ENCODE measurements at regions not wholly inside any gene's neighbourhood (a gene's known extent, or its start where the extent isn't known, plus 50 kb on each side); places are given as distances from the start of the nearest gene placed in this dataset.

- TF ChIP-seq TEAD4 (IDR thresholded peaks at IDR 0.05; ENCODE audit: borderline replicate concordance, insufficient read depth) (no peak), SMC3 (IDR thresholded peaks at IDR 0.05; ENCODE audit: low read depth, low read length) (peak; percentile 26)
Observed at GRCh38 chr13:97574926-97575325, 141.0 kb downstream of the RAP2A start (continued).

GRCh38 chr13:97577026-97577425, 143.1 kb downstream of the RAP2A start:
- no peaks in the 10 kb centered on the region for H4K20me1 ChIP-seq (ENCODE audit: insufficient read depth)
- no peaks in the 10 kb centered on the region for H3K36me3 ChIP-seq (replicated peaks in 1 of 2; ENCODE audit: control insufficient read depth in 1 of 2, insufficient read depth in 2 of 2, low read length in 1 of 2)
- H3K79me2 ChIP-seq (ENCODE audit: insufficient read depth), result no peaks in the 10 kb centered on the region
- H3F3A ChIP-seq (replicated peaks; ENCODE audit: insufficient read depth), result no peaks in the 10 kb centered on the region
- ChIA-PET CTCF (no interaction called here), POLR2A (no interaction called here)
- no peaks in the 10 kb centered on the region for H3K9me3 ChIP-seq
- H3K27ac ChIP-seq (ENCODE audit: low read depth in 2 of 2, low read length in 1 of 2), result no peak overlapping the region
- no peaks in the 10 kb centered on the region; the same call in 1 of the 2 replicates for H3K27me3 ChIP-seq (ENCODE audit: insufficient read depth)
- no peak overlapping the region for H3K9ac ChIP-seq
- no peak overlapping the region for H3K4me2 ChIP-seq
- DNase-seq, result no peak
- no peak overlapping the region for H3K4me3 ChIP-seq (ENCODE audit: low read depth in 2 of 2, low read length in 1 of 2)
- WGBS (ENCODE audit: low lambda C conversion rate), result 23% methylated on average over 2 of the region's 2 CpGs
- H3K9me2 ChIP-seq, result no peaks in the 10 kb centered on the region
- peaks cover 2 to 6% of the 10 kb centered on the region in 2 experiments; a peak in 2 of 4 replicates for H3K4me1 ChIP-seq (ENCODE audit: control insufficient read depth in 1 of 2, insufficient read depth in 2 of 2, low read depth in 1 of 2, low read length in 1 of 2)
- no peak overlapping the region for H2AFZ ChIP-seq (ENCODE audit: low read depth)
- TF ChIP-seq CTCF (IDR thresholded peaks at IDR 0.05) (no peak), MAX (IDR thresholded peaks at IDR 0.05; ENCODE audit: low read depth) (no peak)

GRCh38 chr13:97582170-97582569, 148.2 kb downstream of the RAP2A start:
- peaks cover 0 to 2% of the 10 kb centered on the region in 2 experiments; a peak in 1 of 4 replicates for H3K4me1 ChIP-seq (ENCODE audit: control insufficient read depth in 1 of 2, insufficient read depth in 2 of 2, low read depth in 1 of 2, low read length in 1 of 2)
- H4K20me1 ChIP-seq (ENCODE audit: insufficient read depth), result no peaks in the 10 kb centered on the region
- no peak overlapping the region for H3K4me2 ChIP-seq
- H3K79me2 ChIP-seq (ENCODE audit: insufficient read depth), result no peaks in the 10 kb centered on the region
- TF ChIP-seq REST (IDR thresholded peaks at IDR 0.05; ENCODE audit: low read depth, low read length) (no peak), ELF1 (IDR thresholded peaks at IDR 0.05) (no peak), YY1 (IDR thresholded peaks at IDR 0.05; ENCODE audit: low read depth) (no peak), NFIC (IDR thresholded peaks at IDR 0.05; ENCODE audit: borderline replicate concordance) (no peak), TAF1 (IDR thresholded peaks at IDR 0.05; ENCODE audit: borderline replicate concordance, low read depth, low read length) (no peak), MXI1 (IDR thresholded peaks at IDR 0.05; ENCODE audit: low read depth, low read length) (no peak), CHD2 (IDR thresholded peaks at IDR 0.05; ENCODE audit: low read length, partially characterized antibody) (no peak), MEF2A (IDR thresholded peaks at IDR 0.05; ENCODE audit: borderline replicate concordance, low read depth) (no peak), RFX5 (IDR thresholded peaks at IDR 0.05; ENCODE audit: low read length) (no peak), FOSL2 (IDR thresholded peaks at IDR 0.05; ENCODE audit: borderline replicate concordance, low read depth) (no peak), JUND (IDR thresholded peaks at IDR 0.05) (no peak), EZH2phosphoT487 (IDR thresholded peaks at IDR 0.05; ENCODE audit: borderline replicate concordance, low read depth) (no peak), NRF1 (IDR thresholded peaks at IDR 0.05; ENCODE audit: low read depth, low read length) (no peak), FOXJ3 (CRISPR knock-in tag; IDR thresholded peaks at IDR 0.05) (no peak), TEAD4 (IDR thresholded peaks at IDR 0.05; ENCODE audit: borderline replicate concordance, insufficient read depth) (no peak), MAX (IDR thresholded peaks at IDR 0.05; ENCODE audit: low read depth) (no peak), RAD21 (IDR thresholded peaks at IDR 0.05; ENCODE audit: low read length) (no peak), RXRA (IDR thresholded peaks at IDR 0.05; ENCODE audit: borderline replicate concordance, low read depth) (no peak), EP300 (IDR thresholded peaks at IDR 0.05; ENCODE audit: borderline replicate concordance in 1 of 2, low read depth in 1 of 2, low read length in 1 of 2) (no peak), POLR2AphosphoS5 (IDR thresholded peaks at IDR 0.05; ENCODE audit: low read depth, low read length) (no peak)
- no peaks in the 10 kb centered on the region for H3K9me2 ChIP-seq
- H3K27me3 ChIP-seq (ENCODE audit: insufficient read depth), result no peaks in the 10 kb centered on the region; the same call in 1 of the 2 replicates
- no peak for DNase-seq
- no peaks in the 10 kb centered on the region for H3K36me3 ChIP-seq (replicated peaks in 1 of 2; ENCODE audit: control insufficient read depth in 1 of 2, insufficient read depth in 2 of 2, low read length in 1 of 2)
- no peak overlapping the region for H2AFZ ChIP-seq (ENCODE audit: low read depth)
- CTCF ChIA-PET, result no interaction called here
- no peak overlapping the region for H3K4me3 ChIP-seq (ENCODE audit: low read depth in 2 of 2, low read length in 1 of 2)
- no peaks in the 10 kb centered on the region for H3F3A ChIP-seq (replicated peaks; ENCODE audit: insufficient read depth)
- whole genome bisulfite sequencing (ENCODE audit: low lambda C conversion rate), result 38% methylated on average over 5 of the region's 5 CpGs
- POLR2A ChIA-PET, result no interaction called here
- no peak overlapping the region for H3K9ac ChIP-seq
- H3K27ac ChIP-seq (ENCODE audit: low read depth in 2 of 2, low read length in 1 of 2), result no peak overlapping the region
- no peaks in the 10 kb centered on the region for H3K9me3 ChIP-seq
